ENCODE measurements at regions not wholly inside any gene's neighbourhood (a gene's known extent, or its start where the extent isn't known, plus 50 kb on each side); places are given as distances from the start of the nearest gene placed in this dataset.
"Not testable (repeated sequence)": the region's sequence is repeated elsewhere in the genome, so short reads cannot be mapped to it uniquely, and the experiment has no call there.

- DNase-seq, result no peak
- H3K36me3 ChIP-seq, result no peaks in the 10 kb centered on the region
- H3K9me3 ChIP-seq, result no peaks in the 10 kb centered on the region
- no peak overlapping the region for H3K4me3 ChIP-seq
- H3K27me3 ChIP-seq, result no peaks in the 10 kb centered on the region
Observed at GRCh38 chr12:91261820-91262676, 79.4 kb upstream of the DCN start.

GRCh38 chr12:91256411-91256810, 73.8 kb upstream of the DCN start:
- Histone ChIP-seq H3K27me3 (no peaks in the 10 kb centered on the region), H3K36me3 (no peaks in the 10 kb centered on the region), H3K4me3 (no peak overlapping the region), H3K9me3 (no peaks in the 10 kb centered on the region)
- no peak for DNase-seq

GRCh38 chr12:91252341-91252740, 69.7 kb upstream of the DCN start:
- no peak overlapping the region for H3K4me3 ChIP-seq
- no peak for DNase-seq
- H3K36me3 ChIP-seq, result no peaks in the 10 kb centered on the region
- H3K9me3 ChIP-seq, result no peaks in the 10 kb centered on the region
- H3K27me3 ChIP-seq, result no peaks in the 10 kb centered on the region

GRCh38 chr12:91250273-91250665, 67.7 kb upstream of the DCN start:
- DNase-seq, result no peak
- H3K36me3 ChIP-seq, result no peaks in the 10 kb centered on the region
- H3K4me3 ChIP-seq, result no peak overlapping the region
- H3K27me3 ChIP-seq, result no peaks in the 10 kb centered on the region
- H3K9me3 ChIP-seq, result no peaks in the 10 kb centered on the region

- H3K4me3 ChIP-seq, result no peak overlapping the region
- DNase-seq, result no peak
- H3K36me3 ChIP-seq, result no peaks in the 10 kb centered on the region
- H3K27me3 ChIP-seq, result no peaks in the 10 kb centered on the region
- no peaks in the 10 kb centered on the region for H3K9me3 ChIP-seq
Observed at GRCh38 chr12:91249518-91250272, 67.1 kb upstream of the DCN start.

GRCh38 chr12:91249054-91249453, 66.4 kb upstream of the DCN start:
- H3K27me3 ChIP-seq, result no peaks in the 10 kb centered on the region
- no peak overlapping the region for H3K4me3 ChIP-seq
- H3K9me3 ChIP-seq, result 0 out of 2 replicates have a peak, but pooled peaks cover under 1% of the 10 kb centered on the region
- no peak for DNase-seq
- no peaks in the 10 kb centered on the region for H3K36me3 ChIP-seq

- H3K27me3 ChIP-seq, H3K4me3 ChIP-seq, H3K36me3 ChIP-seq, H3K9me3 ChIP-seq, DNase-seq: not testable (repeated sequence)
Observed at GRCh38 chr12:91243177-91243576, 60.6 kb upstream of the DCN start.

- Histone ChIP-seq H3K9me3 (0 out of 2 replicates have a peak, but pooled peaks cover 1% of the 10 kb centered on the region), H3K36me3 (no peaks in the 10 kb centered on the region), H3K27me3 (no peaks in the 10 kb centered on the region), H3K4me3 (no peak overlapping the region)
- no peak for DNase-seq
Observed at GRCh38 chr12:91241756-91242155, 59.1 kb upstream of the DCN start.

- Histone ChIP-seq H3K36me3 (no peaks in the 10 kb centered on the region), H3K4me3 (no peak overlapping the region), H3K9me3 (0 out of 2 replicates have a peak, but pooled peaks cover 1% of the 10 kb centered on the region), H3K27me3 (no peaks in the 10 kb centered on the region)
- DNase-seq, result no peak
Observed at GRCh38 chr12:91240386-91241095, 57.9 kb upstream of the DCN start.

GRCh38 chr12:91239481-91239880, 56.9 kb upstream of the DCN start:
- DNase-seq, result no peak
- 0 out of 2 replicates have a peak, but pooled peaks cover 1% of the 10 kb centered on the region for H3K9me3 ChIP-seq
- H3K36me3 ChIP-seq, result no peaks in the 10 kb centered on the region
- no peak overlapping the region for H3K4me3 ChIP-seq
- H3K27me3 ChIP-seq, result no peaks in the 10 kb centered on the region

Measured in MG63 (cell line).